ENCODE measurements at regions not wholly inside any gene's neighbourhood (a gene's known extent, or its start where the extent isn't known, plus 50 kb on each side); places are given as distances from the start of the nearest gene placed in this dataset.

GRCh38 chr5:125033602-125034001, 287.2 kb upstream of the ZNF608 start:
- H3K36me3 ChIP-seq (ENCODE audit: control insufficient read depth, insufficient read depth, low read length), result no peaks in the 10 kb centered on the region
- peaks cover 7% of the 10 kb centered on the region for H3K27me3 Mint-ChIP-seq (ENCODE audit: insufficient read depth)
- no peak overlapping the region for H3K27ac Mint-ChIP-seq
- DNase-seq, result no peak
- H3K4me3 ChIP-seq (ENCODE audit: low read length), result no peak overlapping the region
- H3K27me3 ChIP-seq (ENCODE audit: control insufficient read depth, insufficient read depth, low read length, poor library complexity, severe bottlenecking), result peaks cover 9% of the 10 kb centered on the region
- no peaks in the 10 kb centered on the region for H3K4me1 ChIP-seq (ENCODE audit: control insufficient read depth, insufficient read depth, low read length)
- H3K27ac ChIP-seq (ENCODE audit: low read depth, low read length), result no peak overlapping the region
- H3K4me3 Mint-ChIP-seq, result no peak overlapping the region
- H3K9ac ChIP-seq (ENCODE audit: extremely low read depth, low read length, poor library complexity, severe bottlenecking), result no peak overlapping the region
- no peaks in the 10 kb centered on the region for H3K36me3 Mint-ChIP-seq (ENCODE audit: low read depth)
- no peaks in the 10 kb centered on the region for H3K9me3 Mint-ChIP-seq
- peaks cover 15% of the 10 kb centered on the region for H3K4me1 Mint-ChIP-seq
- H3K9me3 ChIP-seq (ENCODE audit: control insufficient read depth, low read length), result no peaks in the 10 kb centered on the region
- TF ChIP-seq CTCF (conservative IDR thresholded peaks at IDR 0.05), result no peak
- 80 to 93% methylated on average over 1 to 2 of the region's 2 CpGs for WGBS, 2 experiments (ENCODE audit: insufficient coverage in 1 of 2, insufficient read length in 1 of 2)

GRCh38 chr5:125034331-125034730, 287.9 kb upstream of the ZNF608 start:
- no peaks in the 10 kb centered on the region for H3K36me3 ChIP-seq (ENCODE audit: control insufficient read depth, insufficient read depth, low read length)
- TF ChIP-seq CTCF (conservative IDR thresholded peaks at IDR 0.05), result no peak
- H3K4me3 ChIP-seq (ENCODE audit: low read length), result no peak overlapping the region
- H3K9ac ChIP-seq (ENCODE audit: extremely low read depth, low read length, poor library complexity, severe bottlenecking), result no peak overlapping the region
- Mint-ChIP-seq H3K9me3 (no peaks in the 10 kb centered on the region), H3K4me1 (peaks cover 16% of the 10 kb centered on the region), H3K27me3 (ENCODE audit: insufficient read depth) (peaks cover 7% of the 10 kb centered on the region), H3K27ac (no peak overlapping the region), H3K4me3 (no peak overlapping the region), H3K36me3 (ENCODE audit: low read depth) (no peaks in the 10 kb centered on the region)
- 93 to 97% methylated on average over 3 to 5 of the region's 5 CpGs for WGBS, 2 experiments (ENCODE audit: insufficient coverage in 1 of 2, insufficient read length in 1 of 2)
- no peak for DNase-seq
- no peak overlapping the region for H3K27ac ChIP-seq (ENCODE audit: low read depth, low read length)
- H3K27me3 ChIP-seq (ENCODE audit: control insufficient read depth, insufficient read depth, low read length, poor library complexity, severe bottlenecking), result peaks cover 9% of the 10 kb centered on the region
- H3K9me3 ChIP-seq (ENCODE audit: control insufficient read depth, low read length), result no peaks in the 10 kb centered on the region
- no peaks in the 10 kb centered on the region for H3K4me1 ChIP-seq (ENCODE audit: control insufficient read depth, insufficient read depth, low read length)

- Histone ChIP-seq H3K4me1 (ENCODE audit: control insufficient read depth, insufficient read depth, low read length) (peaks cover 5% of the 10 kb centered on the region), H3K36me3 (ENCODE audit: control insufficient read depth, insufficient read depth, low read length) (no peaks in the 10 kb centered on the region), H3K9ac (ENCODE audit: extremely low read depth, low read length, poor library complexity, severe bottlenecking) (no peak overlapping the region), H3K27me3 (ENCODE audit: control insufficient read depth, insufficient read depth, low read length, poor library complexity, severe bottlenecking) (peaks cover 9% of the 10 kb centered on the region), H3K4me3 (ENCODE audit: low read length) (no peak overlapping the region), H3K9me3 (ENCODE audit: control insufficient read depth, low read length) (no peaks in the 10 kb centered on the region), H3K27ac (ENCODE audit: low read depth, low read length) (no peak overlapping the region)
- Mint-ChIP-seq H3K36me3 (ENCODE audit: low read depth) (no peaks in the 10 kb centered on the region), H3K27ac (no peak overlapping the region), H3K4me1 (peaks cover 23% of the 10 kb centered on the region), H3K9me3 (no peaks in the 10 kb centered on the region), H3K4me3 (no peak overlapping the region), H3K27me3 (ENCODE audit: insufficient read depth) (peaks cover 3% of the 10 kb centered on the region)
- no peak for DNase-seq
- WGBS, 2 experiments (ENCODE audit: insufficient coverage in 1 of 2, insufficient read length in 1 of 2), result 94 to 95% methylated on average over 7 to 8 of the region's 8 CpGs
- no peak for TF ChIP-seq CTCF (conservative IDR thresholded peaks at IDR 0.05)
These were observed 290.1 kb upstream of the ZNF608 start for GRCh38 chr5:125036494-125036893.
